Sigmoid colon (tissue), 4 donors: ENCODE measurements at regions not wholly inside any gene's neighbourhood (a gene's known extent, or its start where the extent isn't known, plus 50 kb on each side); places are given as distances from the start of the nearest gene placed in this dataset.

Experiments
- EP300 ChIP-seq, 4 donors: sonication (generic); formaldehyde crosslinking; IDR thresholded peaks; one replicate each; pipeline ENCODE4 v1.6.1; 2017; ENCODE audit warnings: antibody characterized with exemption in 4 of 4
- POLR2A ChIP-seq, 2 donors: fragments of 450-650 bp; IDR thresholded peaks; one replicate each; pipeline ENCODE4 v1.6.1; 2016; ENCODE audit warnings: antibody characterized with exemption in 2 of 2, mild to moderate bottlenecking in 2 of 2, moderate library complexity in 2 of 2
- POLR2AphosphoS5 ChIP-seq, 4 donors: sonication (generic); formaldehyde crosslinking; IDR thresholded peaks; one replicate each; pipeline ENCODE4 v1.6.1; 2017; ENCODE audit warnings: antibody characterized with exemption in 4 of 4
- TF ChIP-seq, protein P1 (sequence below), 4 experiments: fragments of 450-650 bp in 3 of 4; fragments of 200-600 bp in 1 of 4; IDR thresholded peaks; one replicate each; pipeline ENCODE4 v1.5.1; 2016 to 2019; ENCODE audit warnings: antibody characterized with exemption in 4 of 4, mild to moderate bottlenecking in 3 of 4, moderate library complexity in 2 of 4

DNA sequence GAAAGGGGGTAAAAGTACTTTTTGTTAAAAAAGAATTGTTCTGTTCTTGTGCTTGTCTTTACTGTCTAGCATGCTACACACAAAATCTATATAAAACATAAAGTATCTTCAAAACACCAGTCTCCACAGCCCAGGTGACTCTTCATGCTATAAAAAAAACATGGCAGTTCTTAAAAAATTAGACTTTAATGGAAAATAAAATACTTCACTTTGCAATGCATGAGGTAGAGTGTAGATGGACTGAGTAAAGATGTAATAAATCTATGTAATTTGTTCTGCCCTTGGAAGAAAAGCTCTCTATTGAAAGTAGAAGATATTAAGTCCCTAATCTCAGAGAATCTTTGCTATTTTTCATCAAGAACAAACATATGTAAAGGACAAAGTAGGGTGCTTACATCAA is 425.4 kb downstream of the NOVA1 start:
- TF ChIP-seq, protein P1, sequence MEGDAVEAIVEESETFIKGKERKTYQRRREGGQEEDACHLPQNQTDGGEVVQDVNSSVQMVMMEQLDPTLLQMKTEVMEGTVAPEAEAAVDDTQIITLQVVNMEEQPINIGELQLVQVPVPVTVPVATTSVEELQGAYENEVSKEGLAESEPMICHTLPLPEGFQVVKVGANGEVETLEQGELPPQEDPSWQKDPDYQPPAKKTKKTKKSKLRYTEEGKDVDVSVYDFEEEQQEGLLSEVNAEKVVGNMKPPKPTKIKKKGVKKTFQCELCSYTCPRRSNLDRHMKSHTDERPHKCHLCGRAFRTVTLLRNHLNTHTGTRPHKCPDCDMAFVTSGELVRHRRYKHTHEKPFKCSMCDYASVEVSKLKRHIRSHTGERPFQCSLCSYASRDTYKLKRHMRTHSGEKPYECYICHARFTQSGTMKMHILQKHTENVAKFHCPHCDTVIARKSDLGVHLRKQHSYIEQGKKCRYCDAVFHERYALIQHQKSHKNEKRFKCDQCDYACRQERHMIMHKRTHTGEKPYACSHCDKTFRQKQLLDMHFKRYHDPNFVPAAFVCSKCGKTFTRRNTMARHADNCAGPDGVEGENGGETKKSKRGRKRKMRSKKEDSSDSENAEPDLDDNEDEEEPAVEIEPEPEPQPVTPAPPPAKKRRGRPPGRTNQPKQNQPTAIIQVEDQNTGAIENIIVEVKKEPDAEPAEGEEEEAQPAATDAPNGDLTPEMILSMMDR (IDR thresholded peaks at IDR 0.05), result no peak
- TF ChIP-seq POLR2AphosphoS5 (IDR thresholded peaks at IDR 0.05) (no peak), EP300 (IDR thresholded peaks at IDR 0.05) (no peak), POLR2A (IDR thresholded peaks at IDR 0.05) (no peak)
